Activated T-cell treated with anti-CD3 and anti-CD28 coated beads for 48 hours (primary cell): ENCODE measurements at regions not wholly inside any gene's neighbourhood (a gene's known extent, or its start where the extent isn't known, plus 50 kb on each side); places are given as distances from the start of the nearest gene placed in this dataset.

Source experiments
- DNase-seq: peaks from one replicate; pipeline ENCODE4 v3.0.0-alpha.2; 2020; ENCODE audit warnings: low read depth

GRCh38 chr2:133718688-133719201, 150.5 kb upstream of the NCKAP5 start:
- no peak for DNase-seq

GRCh38 chr2:133720429-133720828, 152.2 kb upstream of the NCKAP5 start:
- DNase-seq: no peak

- DNase-seq: no peak
These were observed 152.9 kb upstream of the NCKAP5 start for GRCh38 chr2:133721118-133721517.

- no peak for DNase-seq
These were observed 154.9 kb upstream of the NCKAP5 start for GRCh38 chr2:133723133-133723532.

- DNase-seq: no peak
These were observed 158.7 kb upstream of the NCKAP5 start for GRCh38 chr2:133726973-133727372.

- no peak for DNase-seq
These were observed 163.8 kb upstream of the NCKAP5 start for GRCh38 chr2:133732059-133732458.

- no peak for DNase-seq
These were observed 165.0 kb upstream of the NCKAP5 start for GRCh38 chr2:133732982-133733900.

GRCh38 chr2:133733901-133734255, 165.6 kb upstream of the NCKAP5 start:
- DNase-seq: no peak

GRCh38 chr2:133734716-133735495, 166.6 kb upstream of the NCKAP5 start:
- no peak for DNase-seq

- DNase-seq: no peak
These were observed 168.4 kb upstream of the NCKAP5 start for GRCh38 chr2:133736674-133737073.

GRCh38 chr2:133737242-133737993, 169.2 kb upstream of the NCKAP5 start:
- DNase-seq: no peak

- DNase-seq: no peak
These were observed 170.8 kb upstream of the NCKAP5 start for GRCh38 chr2:133739039-133739438.

GRCh38 chr2:133740500-133740899, 172.2 kb upstream of the NCKAP5 start:
- no peak for DNase-seq

- DNase-seq: no peak
These were observed 179.9 kb upstream of the NCKAP5 start for GRCh38 chr2:133748007-133748700.

GRCh38 chr2:133753665-133754064, 185.4 kb upstream of the NCKAP5 start:
- DNase-seq: no peak

GRCh38 chr2:133755480-133756300, 187.4 kb upstream of the NCKAP5 start:
- DNase-seq: no peak

- DNase-seq: no peak
These were observed 188.6 kb upstream of the NCKAP5 start for GRCh38 chr2:133756833-133757232.

GRCh38 chr2:133760376-133760775, 192.1 kb upstream of the NCKAP5 start:
- DNase-seq: no peak

- DNase-seq: no peak
These were observed 197.4 kb upstream of the NCKAP5 start for GRCh38 chr2:133765658-133766057.

GRCh38 chr2:133766164-133766832, 198.0 kb upstream of the NCKAP5 start:
- no peak for DNase-seq
